ENCODE measurements at regions not wholly inside any gene's neighbourhood (a gene's known extent, or its start where the extent isn't known, plus 50 kb on each side); places are given as distances from the start of the nearest gene placed in this dataset.

- ATAC-seq, result no peak
- WGBS (ENCODE audit: insufficient coverage, low coverage, low lambda C conversion rate, missing lambda C conversion rate), result 58% methylated on average over 2 of the region's 5 CpGs
- H3K27me3 ChIP-seq, result peaks cover 0 to 8% of the 10 kb centered on the region in 2 donors
- H3K27ac ChIP-seq, result no peak overlapping the region
- intact Hi-C loops (cut with DNase I), result no loop called here
- H3K4me3 ChIP-seq, result no peak overlapping the region
- no peaks in the 10 kb centered on the region for H3K36me3 ChIP-seq
- no peak for DNase-seq
- H3K9me3 ChIP-seq, result no peaks in the 10 kb centered on the region
- TF ChIP-seq, protein P1, sequence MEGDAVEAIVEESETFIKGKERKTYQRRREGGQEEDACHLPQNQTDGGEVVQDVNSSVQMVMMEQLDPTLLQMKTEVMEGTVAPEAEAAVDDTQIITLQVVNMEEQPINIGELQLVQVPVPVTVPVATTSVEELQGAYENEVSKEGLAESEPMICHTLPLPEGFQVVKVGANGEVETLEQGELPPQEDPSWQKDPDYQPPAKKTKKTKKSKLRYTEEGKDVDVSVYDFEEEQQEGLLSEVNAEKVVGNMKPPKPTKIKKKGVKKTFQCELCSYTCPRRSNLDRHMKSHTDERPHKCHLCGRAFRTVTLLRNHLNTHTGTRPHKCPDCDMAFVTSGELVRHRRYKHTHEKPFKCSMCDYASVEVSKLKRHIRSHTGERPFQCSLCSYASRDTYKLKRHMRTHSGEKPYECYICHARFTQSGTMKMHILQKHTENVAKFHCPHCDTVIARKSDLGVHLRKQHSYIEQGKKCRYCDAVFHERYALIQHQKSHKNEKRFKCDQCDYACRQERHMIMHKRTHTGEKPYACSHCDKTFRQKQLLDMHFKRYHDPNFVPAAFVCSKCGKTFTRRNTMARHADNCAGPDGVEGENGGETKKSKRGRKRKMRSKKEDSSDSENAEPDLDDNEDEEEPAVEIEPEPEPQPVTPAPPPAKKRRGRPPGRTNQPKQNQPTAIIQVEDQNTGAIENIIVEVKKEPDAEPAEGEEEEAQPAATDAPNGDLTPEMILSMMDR (IDR thresholded peaks at IDR 0.05), result no peak
- no peak for TF ChIP-seq POLR2A (IDR thresholded peaks at IDR 0.05)
- no peaks in the 10 kb centered on the region for H3K4me1 ChIP-seq
These were observed 816.2 kb upstream of the SOX9 start for GRCh38 chr17:71304498-71305158.

- 45% methylated on average over 3 of the region's 3 CpGs for WGBS (ENCODE audit: insufficient coverage, low coverage, low lambda C conversion rate, missing lambda C conversion rate)
- no peaks in the 10 kb centered on the region for H3K4me1 ChIP-seq
- H3K36me3 ChIP-seq, result no peaks in the 10 kb centered on the region
- no peak overlapping the region for H3K27ac ChIP-seq
- no peak overlapping the region for H3K4me3 ChIP-seq
- intact Hi-C loops (cut with DNase I), result no loop called here
- no peak for ATAC-seq
- no peak for DNase-seq
- TF ChIP-seq, protein P1 (IDR thresholded peaks at IDR 0.05), result no peak
- TF ChIP-seq POLR2A (IDR thresholded peaks at IDR 0.05), result no peak
- H3K9me3 ChIP-seq, result no peaks in the 10 kb centered on the region
- no peaks in the 10 kb centered on the region for H3K27me3 ChIP-seq
These were observed 807.0 kb upstream of the SOX9 start for GRCh38 chr17:71313866-71314265.

GRCh38 chr17:71315568-71315967 is 805.3 kb upstream of the SOX9 start:
- Histone ChIP-seq H3K4me1 (no peaks in the 10 kb centered on the region), H3K4me3 (no peak overlapping the region), H3K36me3 (no peaks in the 10 kb centered on the region), H3K27ac (no peak overlapping the region), H3K9me3 (no peaks in the 10 kb centered on the region), H3K27me3 (no peaks in the 10 kb centered on the region)
- intact Hi-C loops (cut with DNase I), result no loop called here
- DNase-seq (no peak), ATAC-seq (no peak)
- TF ChIP-seq, protein P1 (IDR thresholded peaks at IDR 0.05), result no peak
- no peak for TF ChIP-seq POLR2A (IDR thresholded peaks at IDR 0.05)
- WGBS (ENCODE audit: insufficient coverage, low coverage, low lambda C conversion rate, missing lambda C conversion rate), result 58% methylated on average over 3 of the region's 3 CpGs

DNA sequence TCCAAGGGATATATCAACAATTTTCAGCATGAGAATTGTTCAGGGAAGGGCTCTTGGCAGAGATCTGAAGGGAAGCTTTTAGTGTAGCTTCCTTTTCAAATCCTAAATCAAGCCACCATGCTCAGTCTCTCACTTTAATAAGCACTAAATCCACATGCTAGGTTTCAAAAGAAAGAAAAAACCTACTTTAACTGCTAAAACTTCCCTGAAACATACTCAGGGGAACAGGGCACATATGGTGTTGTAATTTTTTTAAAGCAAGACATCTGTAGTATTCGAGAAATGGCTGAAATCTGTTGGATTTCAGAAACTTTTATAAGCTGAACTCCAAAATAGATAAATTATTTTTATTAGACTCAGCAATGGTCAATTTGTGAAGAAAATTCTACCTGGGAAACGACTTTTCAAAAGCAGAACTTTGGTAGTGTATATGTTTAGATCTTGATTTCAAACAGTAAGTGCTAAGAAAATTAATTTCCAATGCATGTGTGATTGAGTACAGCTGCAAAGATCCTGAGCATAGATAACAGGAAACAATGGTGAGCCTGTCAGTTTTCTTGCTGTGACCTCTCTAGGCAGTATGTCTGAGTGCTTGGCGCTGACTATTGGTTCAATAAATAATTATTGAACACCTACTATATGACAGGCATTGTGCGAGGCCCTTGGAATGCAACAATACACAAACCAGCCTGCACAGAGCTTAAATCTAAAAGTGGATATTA is 804.5 kb upstream of the SOX9 start:
- Histone ChIP-seq H3K4me3 (no peak overlapping the region), H3K9me3 (no peaks in the 10 kb centered on the region), H3K36me3 (no peaks in the 10 kb centered on the region), H3K4me1 (no peaks in the 10 kb centered on the region), H3K27me3 (no peaks in the 10 kb centered on the region), H3K27ac (no peak overlapping the region)
- DNase-seq (no peak), ATAC-seq (no peak)
- intact Hi-C loops (cut with DNase I), result no loop called here
- 53% methylated on average over 4 of the region's 4 CpGs for WGBS (ENCODE audit: insufficient coverage, low coverage, low lambda C conversion rate, missing lambda C conversion rate)
- TF ChIP-seq, protein P1 (IDR thresholded peaks at IDR 0.05), result no peak
- no peak for TF ChIP-seq POLR2A (IDR thresholded peaks at IDR 0.05)
